ENCODE measurements at regions not wholly inside any gene's neighbourhood (a gene's known extent, or its start where the extent isn't known, plus 50 kb on each side); places are given as distances from the start of the nearest gene placed in this dataset.

- no peak for TF ChIP-seq CTCF (IDR thresholded peaks at IDR 0.05)
Measured at GRCh38 chr7:156204820-156205219, 392.6 kb upstream of the SHH start.

- TF ChIP-seq CTCF (IDR thresholded peaks at IDR 0.05) = no peak
Measured at GRCh38 chr7:156203923-156204322, 391.7 kb upstream of the SHH start.

GRCh38 chr7:156198277-156198676, 386.0 kb upstream of the SHH start:
- TF ChIP-seq CTCF (IDR thresholded peaks at IDR 0.05) = no peak

GRCh38 chr7:156196649-156197048, 384.4 kb upstream of the SHH start:
- no peak for TF ChIP-seq CTCF (IDR thresholded peaks at IDR 0.05)

GRCh38 chr7:156195276-156195675, 383.0 kb upstream of the SHH start:
- TF ChIP-seq CTCF (IDR thresholded peaks at IDR 0.05) = no peak

GRCh38 chr7:156194813-156195212, 382.6 kb upstream of the SHH start:
- TF ChIP-seq CTCF (IDR thresholded peaks at IDR 0.05) = no peak

GRCh38 chr7:156192921-156193320, 380.7 kb upstream of the SHH start:
- no peak for TF ChIP-seq CTCF (IDR thresholded peaks at IDR 0.05)

- no peak for TF ChIP-seq CTCF (IDR thresholded peaks at IDR 0.05)
Measured at GRCh38 chr7:156191090-156191489, 378.8 kb upstream of the SHH start.
